HG02852 (cell line): ENCODE measurements at regions not wholly inside any gene's neighbourhood (a gene's known extent, or its start where the extent isn't known, plus 50 kb on each side); places are given as distances from the start of the nearest gene placed in this dataset.
"Not testable (repeated sequence)": the region's sequence is repeated elsewhere in the genome, so short reads cannot be mapped to it uniquely, and the experiment has no call there.

Experiments
- ATAC-seq: cut with Tn5 transposase; IDR thresholded peaks from one replicate; pipeline ENCODE4 v1.9.1; 2021; ENCODE audit warnings: mild to moderate bottlenecking, moderate library complexity; ENCODE audit not compliant: unreplicated experiment

DNA sequence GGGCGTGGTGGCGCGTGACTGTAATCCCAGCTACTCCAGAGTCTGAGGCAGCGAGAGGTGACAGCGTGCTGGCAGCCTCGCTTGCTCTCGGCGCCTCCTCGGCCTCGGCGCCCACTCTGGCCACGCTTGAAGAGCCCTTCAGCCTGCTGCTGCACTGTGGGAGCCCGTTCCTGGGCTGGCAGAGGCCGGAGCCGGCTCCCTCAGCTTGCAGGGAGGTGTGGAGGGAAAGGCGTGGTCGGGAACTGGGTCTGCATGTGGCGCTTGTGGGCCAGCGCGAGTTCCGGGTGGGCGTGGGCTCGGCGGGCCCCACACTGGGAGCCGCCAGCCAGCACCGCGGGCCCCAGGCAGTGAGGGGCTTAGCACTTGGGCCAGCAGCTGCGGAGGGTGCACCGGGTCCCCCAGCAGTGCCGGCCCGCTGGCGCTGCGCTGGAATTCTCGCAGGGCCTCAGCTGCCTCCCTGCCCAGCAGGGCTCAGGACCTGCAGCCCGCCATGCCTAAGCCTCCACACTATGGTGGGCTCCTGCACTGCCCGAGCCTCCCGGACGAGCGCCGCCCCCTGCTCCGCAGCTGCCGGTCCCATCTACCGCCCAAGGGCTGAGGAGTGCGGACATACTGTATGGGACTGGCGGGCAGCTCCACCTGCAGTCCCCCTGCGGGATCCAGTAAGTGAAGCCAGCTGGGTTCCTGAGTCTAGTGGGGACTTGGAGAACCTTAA is 1093.3 kb upstream of the CDH8 start:
- ATAC-seq: no peak

DNA sequence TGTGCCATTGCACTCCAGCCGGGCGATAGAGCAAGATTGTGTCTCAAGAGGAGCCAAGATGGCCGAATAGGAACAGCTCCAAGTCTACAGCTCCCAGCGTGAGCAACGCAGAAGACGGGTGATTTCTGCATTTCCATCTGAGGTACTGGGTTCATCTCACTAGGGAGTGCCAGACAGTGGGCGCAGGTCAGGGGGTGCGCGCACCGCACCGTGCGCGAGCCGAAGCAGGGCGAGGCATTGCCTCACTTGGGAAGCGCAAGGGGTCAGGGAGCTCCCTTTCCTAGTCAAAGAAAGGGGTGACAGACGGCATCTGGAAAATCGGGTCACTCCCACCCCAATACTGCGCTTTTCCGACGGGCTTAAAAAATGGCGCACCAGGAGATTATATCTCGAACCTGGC is 1083.7 kb upstream of the CDH8 start:
- not testable (repeated sequence) for ATAC-seq

DNA sequence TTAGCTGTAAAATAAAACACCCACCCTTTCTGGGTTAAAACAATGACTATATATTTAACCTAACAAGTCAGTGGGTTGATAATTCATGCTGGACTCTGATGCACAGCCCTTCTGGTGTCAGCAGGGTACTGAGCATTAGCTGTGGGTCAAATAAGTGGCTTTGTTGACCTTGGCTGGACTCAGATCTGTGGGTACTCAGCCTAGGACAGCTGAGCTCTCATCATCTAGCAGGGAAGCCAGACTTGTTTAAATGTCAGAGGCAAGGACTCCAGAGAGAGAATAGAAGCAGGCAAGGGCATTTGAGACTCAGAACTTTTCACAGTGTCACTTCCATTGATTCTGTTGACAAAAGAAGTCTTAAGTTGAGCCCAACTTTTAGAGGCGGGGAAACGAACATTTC is 1063.8 kb upstream of the CDH8 start:
- no peak for ATAC-seq

DNA sequence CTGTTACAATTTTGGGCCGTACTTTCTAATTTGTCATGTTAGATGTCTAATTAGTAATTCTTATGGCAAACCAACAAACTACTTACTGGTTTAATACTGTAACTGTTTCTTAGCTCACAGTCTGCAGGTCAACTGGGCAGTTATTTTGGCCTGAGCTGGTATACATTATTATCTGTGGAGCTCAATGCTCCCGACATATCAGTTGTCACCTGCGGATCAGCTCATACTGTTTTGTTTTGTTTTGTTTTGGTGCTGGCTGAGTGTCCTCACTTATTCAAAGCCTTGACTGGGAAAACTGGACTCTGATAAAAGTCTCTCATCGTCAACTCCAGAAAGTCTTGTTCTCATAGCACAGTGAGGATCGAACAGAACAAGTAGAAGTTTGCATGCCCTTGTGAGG is 1060.6 kb upstream of the CDH8 start:
- ATAC-seq: no peak

DNA sequence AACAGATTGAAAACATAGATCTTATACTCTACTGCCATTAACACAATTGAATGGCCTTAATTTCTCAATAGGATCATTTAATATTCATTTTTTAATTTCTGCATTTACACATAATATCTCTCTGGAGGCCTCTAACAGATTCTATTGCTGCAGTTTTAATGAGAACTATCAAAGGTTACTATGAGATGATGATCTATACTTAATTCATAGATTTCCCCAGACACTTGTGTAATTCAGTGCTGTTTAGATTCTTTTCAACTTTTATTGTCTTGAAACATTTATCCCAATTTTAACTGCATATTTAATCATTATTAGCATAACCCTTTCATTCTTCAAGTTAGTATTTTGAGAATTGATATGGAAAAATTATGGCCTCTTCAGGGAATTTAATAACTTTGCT is 1056.5 kb upstream of the CDH8 start:
- no peak for ATAC-seq

DNA sequence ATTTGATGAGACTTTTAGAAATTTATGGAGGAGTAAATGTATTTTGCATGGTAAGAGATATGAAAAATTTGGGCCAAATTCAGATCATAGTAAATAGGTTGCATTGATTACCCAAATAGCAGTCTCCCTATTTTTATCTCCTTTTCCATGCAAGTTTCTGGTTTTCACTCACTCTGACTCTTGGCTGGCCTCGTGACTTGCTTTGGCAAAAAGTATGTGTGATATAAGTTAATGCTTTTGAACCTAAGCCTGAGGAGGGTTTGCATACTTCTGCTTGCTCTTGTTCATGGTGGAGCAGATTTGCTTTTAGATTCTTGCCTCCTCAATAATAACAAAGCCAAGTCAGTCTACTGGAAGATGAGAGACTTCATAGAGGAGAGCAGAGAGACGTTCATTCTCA is 1045.9 kb upstream of the CDH8 start:
- ATAC-seq: no peak

- ATAC-seq: no peak
Observed at GRCh38 chr16:63080746-63081145, 1044.5 kb upstream of the CDH8 start.

- no peak for ATAC-seq
Observed at GRCh38 chr16:63069047-63069446, 1032.8 kb upstream of the CDH8 start.

- ATAC-seq: no peak
Observed at GRCh38 chr16:63067141-63067540, 1030.9 kb upstream of the CDH8 start.

GRCh38 chr16:63066552-63066951 is 1030.3 kb upstream of the CDH8 start:
- no peak for ATAC-seq

DNA sequence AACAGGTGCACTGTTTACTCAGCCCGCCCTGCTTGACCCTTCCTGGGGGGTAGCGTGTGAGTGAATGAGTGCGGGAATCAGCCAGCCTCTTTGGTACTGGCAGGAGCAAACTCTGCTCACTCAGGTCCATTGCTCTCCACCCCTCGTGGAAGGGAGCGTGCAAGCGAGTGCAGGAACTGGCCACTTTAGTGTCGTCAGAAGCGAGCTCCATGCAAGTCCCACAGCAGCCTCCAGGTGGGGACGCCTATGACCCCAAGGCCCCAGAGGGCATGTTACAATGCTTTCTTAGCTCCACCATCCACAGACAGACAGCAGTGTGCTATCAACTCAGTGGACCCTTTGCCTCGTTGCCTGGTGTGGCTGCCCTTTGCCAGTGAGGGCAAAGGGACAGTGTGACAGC is 1025.1 kb upstream of the CDH8 start:
- ATAC-seq: no peak

- no peak for ATAC-seq
Observed at GRCh38 chr16:63059676-63060075, 1023.4 kb upstream of the CDH8 start.

DNA sequence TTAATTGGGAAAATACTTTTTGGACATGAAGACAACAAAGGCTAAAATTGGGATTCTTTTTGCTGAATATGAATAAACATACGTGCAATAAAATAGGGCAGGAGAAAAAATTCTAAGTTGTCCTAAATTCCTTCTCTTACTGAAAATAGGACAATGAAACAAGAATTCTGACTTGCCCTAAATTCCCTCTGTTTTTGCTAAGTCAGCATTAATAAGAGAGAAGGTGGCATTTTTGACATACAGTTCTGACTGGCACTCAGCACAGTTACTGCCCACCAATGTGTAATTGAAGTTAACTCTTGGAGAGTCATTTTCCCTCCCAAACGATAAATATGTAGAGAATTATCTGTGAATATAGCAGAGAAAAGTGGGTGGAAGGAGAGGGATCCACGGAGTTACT is 1021.1 kb upstream of the CDH8 start:
- no peak for ATAC-seq

- no peak for ATAC-seq
Observed at GRCh38 chr16:63050391-63050790, 1014.2 kb upstream of the CDH8 start.

- ATAC-seq: no peak
Observed at GRCh38 chr16:63038397-63039106, 1002.3 kb upstream of the CDH8 start.

GRCh38 chr16:63037761-63038396 is 1001.6 kb upstream of the CDH8 start:
- ATAC-seq: no peak

DNA sequence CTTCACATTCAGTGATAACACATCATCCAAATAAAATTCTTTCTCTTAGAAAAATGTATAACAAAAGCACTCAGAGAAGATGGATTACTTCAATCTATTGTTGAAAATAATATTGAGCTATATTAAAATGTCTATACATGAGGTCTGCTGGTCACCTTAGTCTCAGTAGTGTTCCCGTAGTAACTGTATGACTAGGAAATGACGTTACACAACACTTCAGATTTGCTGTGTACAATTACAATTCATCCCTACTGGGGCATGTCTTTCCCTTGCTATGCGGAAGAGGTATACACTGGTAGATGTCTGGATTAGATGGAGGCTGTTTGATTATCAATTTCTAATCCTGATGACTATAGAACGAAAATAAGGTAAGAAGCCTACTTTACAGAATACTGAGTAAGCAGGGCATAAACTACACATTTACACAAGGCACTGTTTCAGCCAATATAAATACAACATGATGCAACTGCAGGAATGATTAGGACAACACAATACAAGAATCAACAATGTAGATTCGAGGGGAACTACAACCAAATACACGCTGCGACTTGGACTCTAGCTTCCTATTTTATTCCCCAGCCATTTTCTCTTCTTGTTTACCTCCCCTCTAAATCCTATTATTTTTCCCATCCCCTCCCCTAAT is 982.5 kb upstream of the CDH8 start:
- ATAC-seq: no peak

- no peak for ATAC-seq
Observed at GRCh38 chr16:63008688-63009087, 972.5 kb upstream of the CDH8 start.

- ATAC-seq: no peak
Observed at GRCh38 chr16:63005356-63005755, 969.1 kb upstream of the CDH8 start.

DNA sequence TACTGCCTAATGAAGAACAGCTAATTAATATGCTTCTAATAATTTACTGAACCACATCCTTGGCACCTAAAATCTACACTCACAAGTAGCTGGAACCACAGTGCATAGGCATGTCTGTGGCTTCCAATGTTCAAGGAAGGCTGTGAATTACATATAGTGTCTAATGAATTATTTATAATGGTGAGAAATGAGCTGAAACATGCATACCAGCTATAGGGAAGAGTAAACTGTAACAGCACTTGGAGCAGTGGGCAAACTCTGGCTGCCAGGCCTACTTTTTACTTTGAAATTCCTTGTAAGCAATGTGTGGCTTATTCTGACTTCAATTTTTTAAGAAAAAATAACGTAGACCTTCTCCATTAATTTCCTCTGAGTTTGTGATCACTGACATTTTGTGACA is 953.2 kb upstream of the CDH8 start:
- no peak for ATAC-seq

DNA sequence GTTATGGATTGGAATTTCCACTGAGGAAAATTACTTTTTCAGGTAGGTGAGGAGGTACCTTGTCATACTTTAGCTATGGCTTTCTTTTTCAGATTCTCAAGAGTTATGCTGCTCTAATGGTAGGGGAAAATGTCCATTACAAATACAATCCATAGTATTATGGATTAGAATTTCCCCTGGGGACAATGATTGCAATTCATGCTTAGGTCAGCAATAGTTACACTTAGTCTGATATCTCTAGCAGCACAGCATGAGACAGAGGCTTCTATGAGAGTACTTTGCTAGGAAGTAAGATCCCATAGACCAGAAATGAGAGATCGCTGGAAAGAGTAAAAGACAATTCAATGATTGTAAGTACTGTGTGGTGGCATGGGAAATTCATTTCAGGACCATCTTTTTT is 949.5 kb upstream of the CDH8 start:
- ATAC-seq: no peak

DNA sequence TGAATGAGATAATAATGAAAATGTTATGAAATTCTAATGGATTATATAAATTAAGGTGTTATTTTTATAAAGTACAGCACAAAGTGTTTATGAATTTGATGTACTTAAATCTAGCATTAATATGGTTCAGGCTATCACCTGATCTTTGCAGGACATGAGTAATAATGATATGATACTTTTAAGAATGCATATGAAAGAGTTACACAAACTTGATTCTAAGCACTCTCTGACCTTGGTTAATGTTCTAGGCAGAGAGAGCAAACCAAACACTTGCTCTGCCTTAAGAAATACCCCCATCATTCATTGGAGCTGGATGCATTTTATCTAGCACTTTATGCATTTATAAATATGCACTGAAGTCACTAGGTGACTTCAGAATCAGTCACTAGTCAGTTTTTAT is 942.2 kb upstream of the CDH8 start:
- ATAC-seq: no peak
